GM12891 (cell line): ENCODE measurements at regions not wholly inside any gene's neighbourhood (a gene's known extent, or its start where the extent isn't known, plus 50 kb on each side); places are given as distances from the start of the nearest gene placed in this dataset.

Experiments
- POLR2A ChIP-seq: IDR thresholded peaks from 2 replicates; pipeline ENCODE4 v1.6.1; 2011; ENCODE audit warnings: low read depth, low read length, control low read depth
- POLR2AphosphoS5 ChIP-seq: IDR thresholded peaks from 2 replicates; pipeline ENCODE4 v1.6.1; 2011; ENCODE audit warnings: low read depth, low read length, control low read depth
- SPI1 ChIP-seq: IDR thresholded peaks from 2 replicates; pipeline ENCODE4 v1.6.1; 2011; ENCODE audit warnings: low read depth, low read length, control low read depth
- TAF1 ChIP-seq: IDR thresholded peaks from 2 replicates; pipeline ENCODE4 v1.6.1; 2011; ENCODE audit warnings: low read depth, low read length, control low read depth

DNA sequence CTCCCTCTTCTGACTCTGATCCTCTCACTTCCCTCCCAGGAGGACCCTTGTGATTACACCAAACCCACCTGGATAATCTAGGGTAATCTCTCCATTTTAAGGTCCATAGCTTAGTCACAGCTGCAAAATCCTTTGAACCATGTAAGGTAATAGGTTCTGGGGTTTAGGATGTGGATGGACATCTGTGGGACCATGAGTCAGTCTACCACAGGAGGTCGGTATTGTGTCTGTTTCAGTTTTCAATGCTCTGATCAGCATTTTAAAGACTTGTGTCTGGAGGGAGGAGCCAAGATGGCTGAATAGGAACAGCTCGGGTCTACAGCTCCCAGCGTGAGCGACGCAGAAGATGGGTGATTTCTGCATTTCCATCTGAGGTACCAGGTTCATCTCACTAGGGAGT lies 112.6 kb downstream of the CAVIN4 start:
- no peak for TF ChIP-seq SPI1
- no peak for TF ChIP-seq POLR2A
- no peak for TF ChIP-seq TAF1
- no peak for TF ChIP-seq POLR2AphosphoS5
